Nephron progenitor cell (in vitro differentiated cells): ENCODE measurements at regions not wholly inside any gene's neighbourhood (a gene's known extent, or its start where the extent isn't known, plus 50 kb on each side); places are given as distances from the start of the nearest gene placed in this dataset.

Source experiments
- DNase-seq: peaks from one replicate; pipeline ENCODE4 v3.0.0; 2021
- H3K27ac Mint-ChIP-seq: 2 replicates; pipeline ENCODE4 v1.8.0; 2021; ENCODE audit warnings: mild to moderate bottlenecking, moderate library complexity, mixed read lengths
- H3K27me3 Mint-ChIP-seq: 2 replicates; pipeline ENCODE4 v1.8.0; 2021; ENCODE audit warnings: mild to moderate bottlenecking, low read depth, mixed read lengths; ENCODE audit not compliant: poor library complexity
- H3K36me3 Mint-ChIP-seq: 2 replicates; pipeline ENCODE4 v1.8.0; 2021; ENCODE audit warnings: low read depth, mixed read lengths
- H3K4me1 Mint-ChIP-seq: 2 replicates; pipeline ENCODE4 v1.8.0; 2021; ENCODE audit warnings: mixed read lengths
- H3K4me3 Mint-ChIP-seq: 2 replicates; pipeline ENCODE4 v1.8.0; 2021; ENCODE audit warnings: mild to moderate bottlenecking, moderate library complexity, mixed read lengths
- H3K9me3 Mint-ChIP-seq: 2 replicates; pipeline ENCODE4 v1.8.0; 2021; ENCODE audit warnings: mild to moderate bottlenecking, moderate library complexity, mixed read lengths
- CTCF ChIP-seq: fragments of 200-600 bp; sonication (generic); IDR thresholded peaks from 2 replicates; pipeline ENCODE4 v1.5.0; 2021; ENCODE audit warnings: antibody characterized with exemption

GRCh38 chrX:94901849-94902248 is 1227.8 kb downstream of the FAM133A start:
- Mint-ChIP-seq H3K4me3 (no peak overlapping the region), H3K36me3 (no peaks in the 10 kb centered on the region), H3K27me3 (peaks cover 5% of the 10 kb centered on the region), H3K4me1 (no peaks in the 10 kb centered on the region), H3K9me3 (peaks cover 14% of the 10 kb centered on the region), H3K27ac (no peak overlapping the region)
- no peak for TF ChIP-seq CTCF
- DNase-seq: no peak

GRCh38 chrX:94908171-94908570 is 1234.2 kb downstream of the FAM133A start:
- Mint-ChIP-seq H3K9me3 (no peaks in the 10 kb centered on the region), H3K4me3 (no peak overlapping the region), H3K27ac (no peak overlapping the region), H3K4me1 (no peaks in the 10 kb centered on the region), H3K36me3 (no peaks in the 10 kb centered on the region), H3K27me3 (no peaks in the 10 kb centered on the region)
- no peak for TF ChIP-seq CTCF
- DNase-seq: no peak

DNA sequence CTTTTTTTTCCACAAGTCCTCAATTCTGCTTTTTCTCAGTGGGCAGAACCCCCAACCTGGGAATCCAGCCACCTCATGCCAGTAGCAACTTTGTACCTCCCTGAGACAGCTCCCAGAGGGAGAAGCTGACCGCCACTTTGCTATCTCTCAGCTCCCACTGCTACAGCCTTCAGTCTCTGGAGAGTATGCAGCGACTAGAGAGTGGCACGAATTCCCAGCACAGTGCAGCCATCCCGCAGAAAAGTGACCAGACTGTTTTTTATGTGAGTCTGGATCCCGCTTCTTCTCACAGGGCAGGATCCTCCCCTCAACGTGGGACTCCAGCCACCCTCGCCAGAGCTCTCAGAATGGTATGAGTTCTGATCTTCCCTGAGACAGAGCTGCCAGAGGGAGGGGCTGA is 1234.6 kb downstream of the FAM133A start:
- H3K9me3 Mint-ChIP-seq: no peaks in the 10 kb centered on the region
- H3K4me1 Mint-ChIP-seq: no peaks in the 10 kb centered on the region

GRCh38 chrX:94914235-94914634 is 1240.2 kb downstream of the FAM133A start:
- H3K4me1 Mint-ChIP-seq: no peaks in the 10 kb centered on the region
- H3K9me3 Mint-ChIP-seq: no peaks in the 10 kb centered on the region
- DNase-seq: no peak
- no peaks in the 10 kb centered on the region for H3K36me3 Mint-ChIP-seq
- TF ChIP-seq CTCF: no peak
- H3K27me3 Mint-ChIP-seq: peaks cover 11% of the 10 kb centered on the region
- H3K27ac Mint-ChIP-seq: no peak overlapping the region
- H3K4me3 Mint-ChIP-seq: no peak overlapping the region

More for the DNA sequence above, 1234.6 kb downstream of the FAM133A start:
- H3K27ac Mint-ChIP-seq: no peak overlapping the region
- peaks cover 2% of the 10 kb centered on the region for H3K27me3 Mint-ChIP-seq
- DNase-seq: no peak
- H3K4me3 Mint-ChIP-seq: no peak overlapping the region
- H3K36me3 Mint-ChIP-seq: no peaks in the 10 kb centered on the region
- TF ChIP-seq CTCF: no peak

DNA sequence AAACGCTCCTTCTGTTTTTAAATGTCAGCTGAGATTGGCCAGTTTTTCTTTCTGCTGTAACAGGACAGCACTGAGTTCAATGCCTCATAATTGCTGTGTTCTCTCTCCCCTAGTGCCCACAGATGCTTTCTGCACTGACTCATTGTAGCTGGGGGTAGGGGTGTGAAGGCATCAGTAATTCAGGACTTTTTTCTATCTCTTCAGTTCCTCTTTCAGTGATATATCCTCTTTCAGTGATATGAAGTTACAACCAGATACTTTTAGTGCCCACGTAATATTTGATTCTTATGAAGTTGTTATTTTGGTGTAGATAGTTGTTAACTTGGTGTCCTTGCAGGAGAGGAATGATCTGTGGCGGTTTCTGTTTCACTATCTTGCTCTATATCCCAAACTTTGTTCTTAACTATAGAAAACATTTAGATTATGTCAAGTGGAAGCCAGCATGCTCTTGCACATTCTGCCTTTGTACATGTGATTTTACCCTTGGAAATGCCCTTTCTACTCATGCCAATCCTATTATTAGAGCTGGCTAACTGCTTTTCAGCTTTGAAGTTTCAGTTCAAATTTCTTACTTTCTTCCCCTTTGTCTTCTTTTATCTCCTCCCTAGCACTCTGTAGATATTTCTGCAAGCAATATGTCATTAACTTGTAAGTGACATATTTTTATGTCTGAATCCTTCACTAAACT is 1258.4 kb downstream of the FAM133A start:
- Mint-ChIP-seq H3K4me3 (no peak overlapping the region), H3K27ac (peak overlapping the region; percentile 41), H3K9me3 (peaks cover 10% of the 10 kb centered on the region), H3K36me3 (no peaks in the 10 kb centered on the region), H3K4me1 (no peaks in the 10 kb centered on the region), H3K27me3 (peaks cover 3% of the 10 kb centered on the region)
- no peak for DNase-seq
- no peak for TF ChIP-seq CTCF

- peaks cover 3% of the 10 kb centered on the region for H3K27me3 Mint-ChIP-seq
- no peaks in the 10 kb centered on the region for H3K4me1 Mint-ChIP-seq
- H3K36me3 Mint-ChIP-seq: no peaks in the 10 kb centered on the region
- peaks cover 10% of the 10 kb centered on the region for H3K9me3 Mint-ChIP-seq
- H3K27ac Mint-ChIP-seq: no peak overlapping the region
- no peak for TF ChIP-seq CTCF
- no peak overlapping the region for H3K4me3 Mint-ChIP-seq
- no peak for DNase-seq
Observed at GRCh38 chrX:94936722-94937121, 1262.7 kb downstream of the FAM133A start.
